ENCODE measurements at regions not wholly inside any gene's neighbourhood (a gene's known extent, or its start where the extent isn't known, plus 50 kb on each side); places are given as distances from the start of the nearest gene placed in this dataset.

GRCh38 chr7:130840599-130840998, 106.6 kb upstream of the KLF14 start:
- TF ChIP-seq CTCF (IDR thresholded peaks at IDR 0.05) (no peak), POLR2A (IDR thresholded peaks at IDR 0.05) (no peak)
